Body of pancreas (tissue), 4 donors: ENCODE measurements at regions not wholly inside any gene's neighbourhood (a gene's known extent, or its start where the extent isn't known, plus 50 kb on each side); places are given as distances from the start of the nearest gene placed in this dataset.
"Not testable (repeated sequence)": the region's sequence is repeated elsewhere in the genome, so short reads cannot be mapped to it uniquely, and the experiment has no call there.

ENCODE experiments used
- ATAC-seq: fragments of 150-250 bp; one replicate; pipeline ENCODE4 v1.9.1; 2016
- DNase-seq, 4 donors: peaks; one replicate each; pipeline ENCODE4 v3.0.0-alpha.2; 2019
- H3K27ac ChIP-seq, 4 donors: fragments of 200-600 bp; sonication (generic); 1 replicate in 3 of 4; 2 replicates in 1 of 4; pipeline versions ENCODE4 v1.5.1 to v1.6.1; 2016 to 2019; ENCODE audit warnings: mild to moderate bottlenecking in 1 of 4, mixed read lengths in 1 of 4, moderate library complexity in 1 of 4
- H3K27me3 ChIP-seq, 2 donors: fragments of 200-600 bp; sonication (generic); one replicate each; pipeline ENCODE4 v1.6.0; 2016; ENCODE audit warnings: mild to moderate bottlenecking in 1 of 2
- H3K36me3 ChIP-seq, 2 donors: fragments of 200-600 bp; sonication (generic); replicated peaks in 1 of 2; 2 replicates each; pipeline ENCODE4 v1.5.1; 2016; ENCODE audit warnings: low read depth in 2 of 2; ENCODE audit not compliant: insufficient read depth in 1 of 2
- H3K4me1 ChIP-seq: fragments of 200-600 bp; sonication (generic); one replicate; pipeline ENCODE4 v1.6.0; 2016
- H3K4me3 ChIP-seq, 2 donors: fragments of 200-600 bp; sonication (generic); 1 replicate in 1 of 2; 2 replicates in 1 of 2; pipeline ENCODE4 v1.5.1; 2016 to 2019
- H3K9me3 ChIP-seq, 3 donors: fragments of 200-600 bp; sonication (generic); 1 replicate in 2 of 3; 2 replicates in 1 of 3; pipeline ENCODE4 v1.5.1; 2016
- POLR2A ChIP-seq, 3 donors: fragments of 450-650 bp; IDR thresholded peaks; one replicate each; pipeline ENCODE4 v1.6.1; 2016; ENCODE audit warnings: antibody characterized with exemption in 3 of 3, mild to moderate bottlenecking in 2 of 3
- WGBS, 2 donors: methylation state at CpG; one replicate each; pipeline ENCODE4 v1.1.5; 2017; 5-methylcytosine and 5-hydroxymethylcytosine counted together
- intact Hi-C: fragments of 100-400 bp; cut with DNase I; formaldehyde crosslinking; loops from one replicate; pipeline ENCODE4 v1.15.1; 2023
- TF ChIP-seq, protein P1 (sequence below), 7 experiments: fragments of 450-650 bp in 4 of 7; fragments of 200-600 bp in 3 of 7; sonication (generic) in 3 of 7; IDR thresholded peaks; one replicate each; pipeline ENCODE4 v1.5.1; 2016 to 2019; ENCODE audit warnings: antibody characterized with exemption in 7 of 7

GRCh38 chr12:29889737-29890136, 106.0 kb upstream of the TMTC1 start:
- DNase-seq (peak in 3 of 4 donors; percentile 9 to 32 (median 26)), ATAC-seq (no peak)
- Histone ChIP-seq H3K9me3 (no peaks in the 10 kb centered on the region), H3K27ac (no peak overlapping the region), H3K36me3 (no peaks in the 10 kb centered on the region), H3K4me3 (no peak overlapping the region), H3K4me1 (no peaks in the 10 kb centered on the region), H3K27me3 (no peaks in the 10 kb centered on the region)
- no peak for TF ChIP-seq POLR2A (IDR thresholded peaks at IDR 0.05)
- TF ChIP-seq, protein P1, sequence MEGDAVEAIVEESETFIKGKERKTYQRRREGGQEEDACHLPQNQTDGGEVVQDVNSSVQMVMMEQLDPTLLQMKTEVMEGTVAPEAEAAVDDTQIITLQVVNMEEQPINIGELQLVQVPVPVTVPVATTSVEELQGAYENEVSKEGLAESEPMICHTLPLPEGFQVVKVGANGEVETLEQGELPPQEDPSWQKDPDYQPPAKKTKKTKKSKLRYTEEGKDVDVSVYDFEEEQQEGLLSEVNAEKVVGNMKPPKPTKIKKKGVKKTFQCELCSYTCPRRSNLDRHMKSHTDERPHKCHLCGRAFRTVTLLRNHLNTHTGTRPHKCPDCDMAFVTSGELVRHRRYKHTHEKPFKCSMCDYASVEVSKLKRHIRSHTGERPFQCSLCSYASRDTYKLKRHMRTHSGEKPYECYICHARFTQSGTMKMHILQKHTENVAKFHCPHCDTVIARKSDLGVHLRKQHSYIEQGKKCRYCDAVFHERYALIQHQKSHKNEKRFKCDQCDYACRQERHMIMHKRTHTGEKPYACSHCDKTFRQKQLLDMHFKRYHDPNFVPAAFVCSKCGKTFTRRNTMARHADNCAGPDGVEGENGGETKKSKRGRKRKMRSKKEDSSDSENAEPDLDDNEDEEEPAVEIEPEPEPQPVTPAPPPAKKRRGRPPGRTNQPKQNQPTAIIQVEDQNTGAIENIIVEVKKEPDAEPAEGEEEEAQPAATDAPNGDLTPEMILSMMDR (IDR thresholded peaks at IDR 0.05), result peak in 2 of 7 experiments; percentile 9 to 22
- 42 to 44% methylated on average over 5 of the region's 5 CpGs for WGBS, 2 donors
- intact Hi-C loops, result no loop called here

- H3K4me3 ChIP-seq, result no peak overlapping the region
- H3K4me1 ChIP-seq, result no peaks in the 10 kb centered on the region
- H3K36me3 ChIP-seq, result no peaks in the 10 kb centered on the region
- WGBS, 2 donors, result 72 to 86% methylated on average over 6 to 10 of the region's 21 CpGs
- TF ChIP-seq, protein P1 (IDR thresholded peaks at IDR 0.05), result no peak
- TF ChIP-seq POLR2A (IDR thresholded peaks at IDR 0.05), result no peak
- H3K27me3 ChIP-seq, result no peaks in the 10 kb centered on the region
- no peak for DNase-seq
- no peak for ATAC-seq
- H3K27ac ChIP-seq, result no peak overlapping the region
- no peaks in the 10 kb centered on the region for H3K9me3 ChIP-seq
- intact Hi-C loops, result no loop called here
Observed at GRCh38 chr12:29888777-29889176, 105.0 kb upstream of the TMTC1 start.

GRCh38 chr12:29884957-29885356, 101.2 kb upstream of the TMTC1 start:
- WGBS, 2 donors, result 34 to 35% methylated on average over 4 of the region's 4 CpGs
- H3K9me3 ChIP-seq, H3K4me1 ChIP-seq, H3K27ac ChIP-seq, intact Hi-C loops, DNase-seq, H3K36me3 ChIP-seq, ATAC-seq, H3K4me3 ChIP-seq, H3K27me3 ChIP-seq: not testable (repeated sequence)

GRCh38 chr12:29883941-29884554, 100.3 kb upstream of the TMTC1 start:
- TF ChIP-seq, protein P1 (IDR thresholded peaks at IDR 0.05), result no peak
- TF ChIP-seq POLR2A (IDR thresholded peaks at IDR 0.05), result no peak
- no peaks in the 10 kb centered on the region for H3K27me3 ChIP-seq
- intact Hi-C loops, result no loop called here
- WGBS, 2 donors, result 49 to 73% methylated on average over 4 of the region's 4 CpGs
- ATAC-seq, result no peak
- H3K27ac ChIP-seq, result no peak overlapping the region
- H3K4me3 ChIP-seq, result no peak overlapping the region
- H3K9me3 ChIP-seq, result no peaks in the 10 kb centered on the region
- H3K36me3 ChIP-seq, result no peaks in the 10 kb centered on the region
- no peak for DNase-seq
- H3K4me1 ChIP-seq, result no peaks in the 10 kb centered on the region

- Histone ChIP-seq H3K9me3 (no peaks in the 10 kb centered on the region), H3K27ac (no peak overlapping the region), H3K4me3 (no peak overlapping the region), H3K4me1 (no peaks in the 10 kb centered on the region), H3K27me3 (no peaks in the 10 kb centered on the region), H3K36me3 (no peaks in the 10 kb centered on the region)
- TF ChIP-seq POLR2A (IDR thresholded peaks at IDR 0.05), result no peak
- TF ChIP-seq, protein P1 (IDR thresholded peaks at IDR 0.05), result no peak
- ATAC-seq (no peak), DNase-seq (no peak)
- intact Hi-C loops, result no loop called here
Observed at GRCh38 chr12:29883525-29883924, 99.8 kb upstream of the TMTC1 start.
